Stimulated activated naive CD8-positive, alpha-beta T cell treated with anti-CD3 and anti-CD28 coated beads, Interleukin-15, amount 100 ng/mL, for 72 hours (primary cell): ENCODE measurements at regions not wholly inside any gene's neighbourhood (a gene's known extent, or its start where the extent isn't known, plus 50 kb on each side); places are given as distances from the start of the nearest gene placed in this dataset.

Source experiments
- ATAC-seq: fragments of 150-1000 bp; cut with Tn5 transposase; 2 replicates; pipeline ENCODE4 v1.10.0; 2021; ENCODE audit warnings: mild to moderate bottlenecking, moderate library complexity
- DNase-seq, 2 donors: peaks; one replicate each; pipeline ENCODE4 v3.0.0; 2021 to 2022
- H3K27ac Mint-ChIP-seq, 2 donors: one replicate each; pipeline ENCODE4 v1.8.0; 2022; ENCODE audit warnings: mild to moderate bottlenecking in 2 of 2, mixed read lengths in 2 of 2, moderate library complexity in 2 of 2
- H3K27me3 Mint-ChIP-seq: one replicate; pipeline ENCODE4 v1.8.0; 2022; ENCODE audit warnings: mixed read lengths
- H3K4me1 Mint-ChIP-seq: one replicate; pipeline ENCODE4 v1.8.0; 2022; ENCODE audit warnings: mild to moderate bottlenecking, mixed read lengths
- H3K4me3 Mint-ChIP-seq, 2 donors: one replicate each; pipeline ENCODE4 v1.8.0; 2022; ENCODE audit warnings: mild to moderate bottlenecking in 2 of 2, mixed read lengths in 2 of 2, moderate library complexity in 1 of 2
- H3K9me3 Mint-ChIP-seq, 2 donors: one replicate each; pipeline ENCODE4 v1.8.0; 2022; ENCODE audit warnings: mixed read lengths in 2 of 2

DNA sequence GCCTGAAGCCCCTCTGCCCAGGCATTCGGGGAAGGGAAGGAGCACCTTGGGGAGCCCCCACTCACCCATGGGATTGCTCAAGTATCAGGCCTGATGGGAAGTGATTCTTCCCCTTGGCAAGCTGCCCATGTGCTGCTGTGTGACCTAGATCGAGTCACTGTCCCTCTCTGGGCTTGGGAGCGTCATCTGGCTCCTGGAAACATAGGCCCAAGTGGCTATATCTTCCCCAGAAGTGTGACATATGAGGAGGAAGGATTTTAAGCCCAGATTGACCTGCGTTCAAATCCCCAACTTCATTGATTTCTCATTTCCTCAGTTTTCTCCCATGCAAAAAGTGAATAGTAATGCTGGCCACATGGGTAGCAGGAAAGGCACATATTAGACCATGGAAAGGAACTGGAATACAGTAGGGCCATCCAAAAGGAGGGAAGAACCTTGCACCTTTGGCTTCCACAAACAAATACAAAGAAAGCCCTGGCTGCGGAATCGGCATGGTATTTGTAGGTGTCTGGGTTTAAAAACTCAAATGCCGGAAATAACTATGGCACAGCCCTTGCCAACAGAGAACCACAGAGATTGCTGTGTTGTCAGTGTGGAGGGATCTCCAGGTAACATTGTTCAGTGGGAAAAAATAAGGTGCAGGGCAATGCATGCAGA is 169.5 kb upstream of the ZMIZ1 start:
- H3K27ac Mint-ChIP-seq: no peak overlapping the region
- H3K9me3 Mint-ChIP-seq: no peaks in the 10 kb centered on the region
- H3K27me3 Mint-ChIP-seq: no peaks in the 10 kb centered on the region
- no peak overlapping the region for H3K4me3 Mint-ChIP-seq
- H3K4me1 Mint-ChIP-seq: no peaks in the 10 kb centered on the region
- DNase-seq: no peak
- ATAC-seq: no peak

DNA sequence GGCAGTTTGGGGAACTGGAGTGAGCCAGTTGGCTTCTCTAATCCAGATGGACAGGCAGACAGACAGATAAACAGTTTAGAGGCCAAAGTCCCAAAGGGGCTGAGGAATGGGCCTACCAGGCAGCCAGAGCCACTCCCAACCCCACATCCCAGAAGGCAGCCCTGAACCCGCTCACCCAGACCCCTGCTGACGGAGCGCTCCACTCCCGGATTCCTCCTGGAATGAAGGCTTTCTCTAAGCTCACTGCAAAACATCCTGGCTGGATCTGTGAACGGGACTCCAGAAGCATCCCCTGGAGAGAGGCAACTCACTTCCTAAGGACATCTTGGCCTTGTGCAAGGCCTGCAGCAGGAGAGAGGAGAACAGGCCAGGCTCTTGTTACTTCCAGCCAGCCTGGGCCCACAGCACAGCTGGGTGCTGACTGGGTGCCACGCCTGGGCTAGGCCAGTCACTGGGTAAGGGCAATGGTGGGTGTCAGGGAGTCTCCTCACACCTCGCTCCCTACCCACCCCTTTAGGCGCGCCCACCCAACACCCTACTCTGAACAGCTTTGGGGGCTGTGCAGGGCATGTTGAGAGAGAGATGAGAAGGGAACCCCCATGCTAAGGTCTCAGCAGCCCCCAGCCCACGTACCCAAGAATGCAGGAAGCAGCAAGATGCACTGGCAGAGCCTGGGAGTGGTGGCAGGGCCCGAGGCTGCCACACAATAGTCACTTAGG is 168.6 kb upstream of the ZMIZ1 start:
- ATAC-seq (peak; percentile 29), DNase-seq (no peak)
- Mint-ChIP-seq H3K4me3 (no peak overlapping the region), H3K27me3 (no peaks in the 10 kb centered on the region), H3K9me3 (no peaks in the 10 kb centered on the region), H3K4me1 (no peaks in the 10 kb centered on the region), H3K27ac (no peak overlapping the region)

DNA sequence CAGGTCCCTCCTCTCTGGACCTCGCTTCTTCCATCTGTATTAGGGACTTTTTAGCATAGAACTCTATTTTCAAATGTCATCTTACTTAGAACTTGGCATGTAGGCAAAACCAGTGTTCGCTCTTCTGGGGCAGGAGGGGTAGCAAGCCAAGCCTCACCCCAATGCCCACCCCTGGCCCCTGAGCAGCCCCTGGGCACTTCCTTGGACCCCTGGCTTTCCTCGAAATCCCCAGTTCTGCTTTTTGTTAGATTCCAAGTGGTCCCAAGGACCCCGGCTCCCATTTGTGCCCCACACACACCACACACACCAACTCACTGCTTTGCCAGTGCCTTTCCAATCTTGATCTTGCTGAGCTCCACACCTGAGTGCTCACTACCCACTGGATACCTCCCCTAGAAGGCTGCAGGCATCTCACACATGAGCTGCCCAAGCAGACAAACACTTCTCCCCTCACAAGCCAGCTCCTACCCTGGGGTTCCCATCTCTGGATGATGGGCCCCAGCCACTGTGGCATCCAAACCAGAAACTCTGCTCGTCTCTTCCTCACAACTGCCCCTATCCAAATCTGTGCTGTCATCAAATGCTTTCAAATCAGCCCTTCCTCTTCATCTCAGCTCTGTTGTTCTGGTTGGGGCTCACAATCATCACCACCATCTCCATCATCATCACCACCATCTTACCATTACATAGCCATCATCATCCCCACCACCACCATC is 167.9 kb upstream of the ZMIZ1 start:
- Mint-ChIP-seq H3K4me3 (no peak overlapping the region), H3K27ac (no peak overlapping the region), H3K9me3 (no peaks in the 10 kb centered on the region), H3K27me3 (no peaks in the 10 kb centered on the region), H3K4me1 (no peaks in the 10 kb centered on the region)
- DNase-seq: no peak
- ATAC-seq: no peak

DNA sequence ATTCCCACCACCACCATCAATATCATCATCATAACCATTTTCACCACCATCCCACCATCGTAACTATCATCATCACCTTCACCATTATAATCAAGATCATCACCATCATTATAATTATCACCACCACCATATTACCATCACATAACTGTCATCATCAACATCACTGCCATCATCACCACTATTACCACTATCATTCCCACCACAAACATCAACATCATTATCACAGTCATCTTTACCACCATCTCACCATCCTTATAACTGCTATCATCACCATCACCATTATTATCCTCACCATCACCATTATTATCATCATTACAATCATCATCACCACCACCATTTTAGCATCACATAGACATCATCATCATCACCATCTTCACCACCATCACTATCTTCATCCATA is 167.1 kb upstream of the ZMIZ1 start:
- no peaks in the 10 kb centered on the region for H3K4me1 Mint-ChIP-seq

DNA sequence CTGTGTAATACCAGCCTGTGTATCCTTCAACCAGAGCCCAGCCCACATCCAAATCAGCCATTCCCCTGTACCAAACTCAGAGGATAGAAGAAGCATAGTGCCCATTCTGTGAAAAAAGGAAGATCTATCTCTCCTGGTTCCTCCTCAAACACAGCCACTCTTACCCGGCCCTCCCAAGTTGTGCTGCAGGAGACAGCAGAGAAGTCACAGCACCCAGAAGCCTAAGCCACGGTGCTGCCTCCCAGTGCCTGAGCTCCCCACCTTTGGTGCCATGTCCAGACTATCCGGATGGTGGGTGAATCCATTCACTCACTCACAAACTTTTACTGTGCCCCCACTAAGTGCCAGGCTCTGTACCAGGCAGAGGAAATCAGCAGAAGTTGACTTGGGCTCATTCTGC is 166.0 kb upstream of the ZMIZ1 start:
- Mint-ChIP-seq H3K9me3 (no peaks in the 10 kb centered on the region), H3K4me3 (no peak overlapping the region), H3K27me3 (no peaks in the 10 kb centered on the region), H3K27ac (no peak overlapping the region), H3K4me1 (no peaks in the 10 kb centered on the region)
- DNase-seq: no peak
- ATAC-seq: no peak

More for the DNA sequence above, 167.1 kb upstream of the ZMIZ1 start:
- H3K27me3 Mint-ChIP-seq: no peaks in the 10 kb centered on the region
- H3K9me3 Mint-ChIP-seq: no peaks in the 10 kb centered on the region
- no peak overlapping the region for H3K4me3 Mint-ChIP-seq
- H3K27ac Mint-ChIP-seq: no peak overlapping the region
- ATAC-seq (no peak), DNase-seq (no peak)

DNA sequence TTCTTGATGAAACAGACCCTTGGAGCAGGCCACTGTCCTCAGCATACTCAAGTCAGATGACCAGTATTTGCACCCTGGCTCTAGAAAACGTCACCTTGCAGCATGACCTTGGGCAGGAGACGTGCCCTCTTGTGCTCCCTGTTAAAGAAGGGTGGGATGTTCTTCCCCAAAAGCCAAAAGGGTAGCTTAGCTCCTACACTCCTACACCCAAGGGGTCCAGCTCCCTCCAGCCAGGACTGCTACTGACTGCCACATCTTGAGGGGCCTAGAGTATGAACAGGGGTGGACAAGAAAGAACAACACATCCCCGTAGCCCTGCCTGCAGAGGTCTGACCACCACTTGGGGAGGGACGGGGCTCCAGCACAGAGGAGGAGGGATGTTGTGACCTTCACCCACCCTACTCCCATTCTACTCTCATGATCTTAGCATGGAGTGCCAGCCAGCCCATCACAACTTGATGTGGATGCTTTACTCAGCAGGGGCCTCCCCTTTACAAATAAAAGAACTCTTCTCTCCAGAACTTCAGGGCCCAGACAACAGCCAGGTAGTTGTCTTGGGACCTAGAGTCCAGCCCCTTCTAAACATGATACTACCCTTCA is 165.3 kb upstream of the ZMIZ1 start:
- DNase-seq: no peak
- Mint-ChIP-seq H3K4me1 (no peaks in the 10 kb centered on the region), H3K9me3 (no peaks in the 10 kb centered on the region), H3K27ac (no peak overlapping the region), H3K4me3 (no peak overlapping the region), H3K27me3 (no peaks in the 10 kb centered on the region)
- peak; percentile 12 for ATAC-seq

DNA sequence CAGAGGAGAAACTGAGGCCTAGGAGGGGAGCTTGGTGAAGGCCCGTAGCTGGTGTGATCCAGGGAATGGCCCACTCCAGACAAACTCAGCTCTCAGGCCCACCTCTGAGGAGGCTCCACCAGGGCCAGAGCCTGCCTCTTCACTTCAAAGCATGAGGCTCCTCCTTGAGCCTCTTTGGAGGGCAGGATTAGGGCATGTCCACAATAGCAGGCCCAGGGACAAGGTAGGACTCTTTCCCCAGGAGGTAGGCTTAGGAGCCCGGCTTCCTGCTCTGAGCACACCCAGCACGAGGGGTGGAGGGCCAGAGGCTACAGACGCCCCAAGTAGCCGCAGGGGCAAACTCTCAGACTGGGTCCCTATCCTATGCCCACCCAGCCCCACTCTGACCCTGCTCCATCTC is 164.6 kb upstream of the ZMIZ1 start:
- no peak for DNase-seq

DNA sequence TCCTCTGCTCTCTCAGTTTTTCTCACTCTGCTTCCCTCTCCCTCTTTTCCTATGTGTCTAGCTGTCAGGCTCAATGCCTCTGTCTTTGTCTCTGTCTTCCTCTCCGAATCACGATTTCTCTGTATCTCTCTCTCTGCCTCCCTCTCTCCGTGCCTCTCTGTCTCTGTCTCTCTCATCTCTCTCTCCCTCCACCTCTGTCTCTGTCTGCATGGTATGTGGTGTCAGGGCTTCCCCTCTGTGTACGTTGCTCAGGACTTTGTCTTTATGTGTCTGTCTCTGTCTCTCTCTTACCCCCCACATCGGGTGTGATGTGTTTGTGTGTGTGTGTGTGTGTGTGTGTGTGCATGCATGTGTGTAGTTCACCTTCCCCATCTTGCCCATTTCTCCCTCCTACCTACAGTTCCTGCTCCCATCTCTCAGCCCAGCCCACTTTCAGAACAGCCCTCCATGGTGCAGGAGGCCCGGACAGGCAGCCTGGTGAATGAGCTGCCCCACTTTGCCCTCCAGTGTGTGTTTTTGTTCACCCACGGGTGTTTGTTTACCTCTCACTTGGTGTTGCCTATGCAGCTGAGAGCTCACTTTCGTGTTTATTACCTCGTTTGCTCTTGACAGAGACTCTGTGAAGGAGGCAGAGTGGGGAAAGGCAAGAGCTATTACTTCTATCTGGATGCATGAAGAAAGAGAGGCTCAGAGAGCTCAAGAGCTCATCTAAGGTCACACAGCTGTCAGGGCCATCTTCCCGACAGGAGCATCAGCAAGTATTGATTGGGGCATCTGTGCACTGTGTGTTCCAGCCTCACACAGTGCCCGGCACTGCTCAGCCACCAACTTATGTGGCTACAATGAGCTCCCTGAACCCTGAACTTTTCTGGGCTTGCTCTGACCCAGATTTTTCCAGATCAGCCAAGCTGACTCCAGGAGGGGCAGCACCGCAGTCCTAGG is 163.5 kb upstream of the ZMIZ1 start:
- Mint-ChIP-seq H3K4me3 (no peak overlapping the region), H3K27ac (peak overlapping the region in 1 of 2 donors; percentile 60)
- DNase-seq: no peak

More for the DNA sequence above, 164.6 kb upstream of the ZMIZ1 start:
- ATAC-seq: peak; percentile 39
- no peaks in the 10 kb centered on the region for H3K4me1 Mint-ChIP-seq
- no peaks in the 10 kb centered on the region for H3K27me3 Mint-ChIP-seq
- no peaks in the 10 kb centered on the region for H3K9me3 Mint-ChIP-seq
- H3K4me3 Mint-ChIP-seq: no peak overlapping the region
- H3K27ac Mint-ChIP-seq: no peak overlapping the region

DNA sequence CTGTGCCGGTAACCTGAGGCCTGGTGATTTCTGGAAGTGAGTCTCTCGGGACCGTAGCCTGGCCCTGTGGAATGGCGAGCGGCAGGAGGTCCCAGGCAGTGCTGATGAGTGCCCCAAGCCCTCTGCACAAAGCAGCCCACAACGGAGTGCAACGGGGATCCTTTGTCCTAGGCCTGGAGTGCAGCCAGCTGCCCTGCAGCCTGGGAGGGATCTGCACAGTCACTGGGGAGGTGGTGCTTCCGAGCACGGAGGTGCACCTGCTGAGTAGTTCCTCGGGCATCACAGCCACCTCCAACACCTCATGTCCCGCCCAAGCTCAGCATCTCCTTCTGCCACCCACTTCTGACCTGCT is 162.8 kb upstream of the ZMIZ1 start:
- H3K4me3 Mint-ChIP-seq: no peak overlapping the region
- ATAC-seq (no peak), DNase-seq (no peak)
- peak overlapping the region in 1 of 2 donors; percentile 45 for H3K27ac Mint-ChIP-seq
- no peaks in the 10 kb centered on the region for H3K9me3 Mint-ChIP-seq
- H3K27me3 Mint-ChIP-seq: no peaks in the 10 kb centered on the region
- H3K4me1 Mint-ChIP-seq: no peaks in the 10 kb centered on the region

More for the DNA sequence above, 163.5 kb upstream of the ZMIZ1 start:
- Mint-ChIP-seq H3K4me1 (no peaks in the 10 kb centered on the region), H3K27me3 (no peaks in the 10 kb centered on the region), H3K9me3 (no peaks in the 10 kb centered on the region)
- no peak for ATAC-seq

DNA sequence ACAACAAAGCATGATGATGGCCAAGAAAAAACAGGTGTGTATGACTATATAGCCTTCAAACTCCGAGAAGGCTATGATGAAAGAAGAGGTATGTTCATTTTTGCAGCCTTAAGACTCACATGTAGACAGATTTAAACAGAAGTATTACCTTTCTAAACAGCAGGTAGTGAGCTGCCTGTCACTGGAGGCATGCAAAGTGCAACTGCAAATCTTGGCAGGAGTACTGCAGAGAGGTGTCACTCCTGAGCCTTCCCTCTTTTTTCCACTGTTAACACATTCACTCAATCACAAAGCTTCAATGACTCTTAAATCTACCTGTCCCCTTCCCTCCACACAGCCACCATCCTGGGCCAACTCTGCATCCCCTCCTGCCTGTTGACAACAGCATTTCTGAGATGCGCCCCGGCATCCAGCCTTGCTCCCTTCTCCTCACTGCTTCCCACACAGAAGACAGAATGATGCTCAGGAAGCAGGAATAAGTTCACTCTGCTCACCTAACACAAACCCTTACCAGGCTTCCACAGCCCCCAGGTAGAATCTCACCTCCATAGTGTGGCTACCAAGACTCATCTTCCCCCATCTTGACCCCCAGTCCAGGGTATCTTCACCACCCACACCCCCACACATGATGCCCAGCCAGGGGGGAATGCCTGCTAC is 161.9 kb upstream of the ZMIZ1 start:
- Mint-ChIP-seq H3K27me3 (no peaks in the 10 kb centered on the region), H3K4me1 (no peaks in the 10 kb centered on the region), H3K27ac (no peak overlapping the region), H3K4me3 (no peak overlapping the region), H3K9me3 (no peaks in the 10 kb centered on the region)
- DNase-seq (no peak), ATAC-seq (no peak)

DNA sequence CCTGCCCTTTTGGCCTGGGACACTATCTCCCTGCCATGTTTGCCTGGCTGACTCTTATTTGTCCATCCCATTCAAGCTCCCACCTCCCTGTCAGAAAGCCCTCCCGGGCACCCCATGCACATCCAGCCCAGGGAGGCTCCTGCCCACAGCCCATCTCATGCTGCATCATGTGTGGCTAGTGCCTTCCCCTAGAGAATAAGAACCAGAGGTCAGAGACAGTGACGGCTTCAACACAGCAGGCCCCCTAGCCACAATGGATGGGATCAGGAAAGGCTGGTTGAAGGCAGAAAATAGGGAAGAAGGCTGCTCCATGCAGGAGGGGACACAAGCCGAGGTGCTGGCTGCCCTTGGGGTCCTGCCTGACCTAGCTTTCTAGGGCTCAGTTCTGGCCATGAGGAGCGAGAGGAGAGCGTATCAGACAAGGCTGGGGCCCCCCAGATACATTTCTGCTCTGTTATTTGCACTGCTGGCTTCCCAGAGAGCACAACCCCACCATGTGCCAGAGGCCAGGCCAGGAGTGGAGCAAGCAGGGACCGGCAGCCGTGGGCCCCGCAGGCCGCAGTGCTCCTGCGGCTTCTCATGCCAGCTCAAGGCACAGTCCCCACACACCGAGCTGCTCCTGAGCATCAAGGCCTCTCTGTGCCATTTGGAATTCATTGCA is 161.1 kb upstream of the ZMIZ1 start:
- ATAC-seq: no peak
- no peaks in the 10 kb centered on the region for H3K4me1 Mint-ChIP-seq
- H3K4me3 Mint-ChIP-seq: no peak overlapping the region
- no peak for DNase-seq
- peak overlapping the region in 1 of 2 donors; percentile 60 for H3K27ac Mint-ChIP-seq
- no peaks in the 10 kb centered on the region for H3K27me3 Mint-ChIP-seq
- no peaks in the 10 kb centered on the region for H3K9me3 Mint-ChIP-seq

DNA sequence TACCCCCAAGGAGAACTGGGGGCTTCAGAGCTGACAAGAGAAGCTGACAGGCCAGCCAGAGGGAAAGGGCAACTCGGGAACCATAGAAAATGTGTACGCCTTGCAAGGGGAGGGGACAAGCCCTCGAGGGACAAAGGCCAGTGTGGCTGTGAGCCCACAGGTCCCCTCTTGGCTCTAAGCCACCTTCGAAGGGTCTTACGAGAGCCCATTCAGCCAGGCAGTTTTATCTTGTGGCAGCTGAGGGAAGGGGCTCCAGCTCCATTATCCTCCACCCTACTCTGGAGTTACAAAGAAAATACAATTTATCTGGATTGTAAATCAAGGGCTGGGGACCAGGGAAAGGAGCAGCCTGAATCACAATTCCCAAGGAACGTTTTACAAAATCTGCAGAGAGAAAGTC is 159.5 kb upstream of the ZMIZ1 start:
- H3K4me1 Mint-ChIP-seq: no peaks in the 10 kb centered on the region
- no peak for ATAC-seq
- no peak overlapping the region for H3K4me3 Mint-ChIP-seq
- no peaks in the 10 kb centered on the region for H3K9me3 Mint-ChIP-seq
- H3K27me3 Mint-ChIP-seq: no peaks in the 10 kb centered on the region
- H3K27ac Mint-ChIP-seq: no peak overlapping the region
- DNase-seq: no peak

DNA sequence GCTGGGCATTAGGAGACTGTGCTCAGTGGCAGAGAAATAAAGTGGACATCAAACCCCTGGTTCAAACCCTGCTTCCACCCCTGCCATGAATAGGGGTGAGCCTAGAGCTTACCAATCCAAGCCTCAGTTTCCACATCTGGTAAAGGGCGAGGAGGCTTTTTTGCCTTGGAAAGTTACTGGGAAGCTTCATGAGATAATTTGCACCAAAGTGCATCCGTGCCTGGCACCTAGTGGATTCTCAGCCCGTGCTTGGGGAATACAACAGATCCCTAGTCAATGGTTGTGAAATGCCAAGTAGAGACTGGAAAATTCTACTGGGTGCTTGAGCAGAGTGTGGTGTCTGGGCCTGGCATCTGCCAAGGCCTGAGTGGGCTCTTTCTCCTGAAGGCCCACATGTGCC is 158.7 kb upstream of the ZMIZ1 start:
- no peaks in the 10 kb centered on the region for H3K4me1 Mint-ChIP-seq
- no peak overlapping the region for H3K27ac Mint-ChIP-seq
- DNase-seq (no peak), ATAC-seq (no peak)
- H3K4me3 Mint-ChIP-seq: no peak overlapping the region
- no peaks in the 10 kb centered on the region for H3K27me3 Mint-ChIP-seq
- no peaks in the 10 kb centered on the region for H3K9me3 Mint-ChIP-seq

DNA sequence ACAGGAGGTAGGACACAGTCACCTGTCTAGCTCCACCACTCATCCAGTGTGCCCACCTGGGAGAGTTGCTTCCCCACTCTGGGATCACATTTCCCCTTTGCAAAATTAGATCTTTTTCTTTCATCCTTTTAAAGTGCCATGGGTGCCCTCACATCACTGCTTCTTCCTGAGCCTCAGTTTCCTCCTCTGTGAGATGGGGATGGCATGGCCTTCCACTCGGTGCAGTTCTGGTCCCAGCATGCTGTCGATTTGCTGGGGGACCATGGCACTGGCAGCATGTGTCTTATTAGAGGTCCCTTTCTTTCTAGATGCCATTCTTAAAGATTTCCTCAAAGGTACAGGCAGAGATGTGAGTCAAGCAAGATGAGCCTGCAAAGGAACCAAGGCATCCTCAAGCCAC is 158.3 kb upstream of the ZMIZ1 start:
- Mint-ChIP-seq H3K4me1 (no peaks in the 10 kb centered on the region), H3K9me3 (no peaks in the 10 kb centered on the region), H3K27ac (no peak overlapping the region), H3K27me3 (no peaks in the 10 kb centered on the region), H3K4me3 (no peak overlapping the region)
- ATAC-seq (no peak), DNase-seq (no peak)
